Gastrocnemius medialis (tissue), 4 donors: ENCODE measurements at regions not wholly inside any gene's neighbourhood (a gene's known extent, or its start where the extent isn't known, plus 50 kb on each side); places are given as distances from the start of the nearest gene placed in this dataset.

Experiments
- POLR2A ChIP-seq, 2 donors: fragments of 450-650 bp; IDR thresholded peaks; one replicate each; pipeline ENCODE4 v1.6.1; 2017; ENCODE audit warnings: antibody characterized with exemption in 2 of 2, mild to moderate bottlenecking in 2 of 2, moderate library complexity in 2 of 2
- TF ChIP-seq, protein P1 (sequence below), 5 experiments: fragments of 450-650 bp in 3 of 5; fragments of 200-600 bp in 2 of 5; sonication (generic) in 2 of 5; IDR thresholded peaks in 4 of 5; conservative IDR thresholded peaks in 1 of 5; 1 replicate in 4 of 5; 2 replicates in 1 of 5; pipeline ENCODE4 v1.5.1; 2016 to 2019; ENCODE audit warnings: antibody characterized with exemption in 5 of 5, mild to moderate bottlenecking in 3 of 5, moderate library complexity in 3 of 5

DNA sequence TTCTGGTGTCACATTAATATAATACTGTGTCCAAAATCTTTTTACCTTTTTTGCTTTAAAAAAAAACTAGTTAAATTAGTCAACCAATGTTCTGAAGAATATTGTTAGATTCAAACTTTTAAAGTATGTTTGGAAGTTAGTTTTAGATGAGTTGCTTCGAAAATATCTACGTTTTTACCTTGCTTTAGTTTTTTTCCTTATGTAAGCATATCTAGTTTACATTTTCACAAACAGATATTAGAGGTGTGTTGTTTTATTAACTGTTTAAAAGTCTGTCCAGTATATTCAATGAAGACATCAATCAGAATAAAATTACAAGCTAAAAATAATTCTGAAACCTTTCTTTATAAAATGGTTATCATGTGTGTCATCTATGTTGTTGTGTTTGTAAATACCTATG, 375.0 kb upstream of the BTBD3 start:
- TF ChIP-seq POLR2A (IDR thresholded peaks at IDR 0.05), result no peak
- TF ChIP-seq, protein P1, sequence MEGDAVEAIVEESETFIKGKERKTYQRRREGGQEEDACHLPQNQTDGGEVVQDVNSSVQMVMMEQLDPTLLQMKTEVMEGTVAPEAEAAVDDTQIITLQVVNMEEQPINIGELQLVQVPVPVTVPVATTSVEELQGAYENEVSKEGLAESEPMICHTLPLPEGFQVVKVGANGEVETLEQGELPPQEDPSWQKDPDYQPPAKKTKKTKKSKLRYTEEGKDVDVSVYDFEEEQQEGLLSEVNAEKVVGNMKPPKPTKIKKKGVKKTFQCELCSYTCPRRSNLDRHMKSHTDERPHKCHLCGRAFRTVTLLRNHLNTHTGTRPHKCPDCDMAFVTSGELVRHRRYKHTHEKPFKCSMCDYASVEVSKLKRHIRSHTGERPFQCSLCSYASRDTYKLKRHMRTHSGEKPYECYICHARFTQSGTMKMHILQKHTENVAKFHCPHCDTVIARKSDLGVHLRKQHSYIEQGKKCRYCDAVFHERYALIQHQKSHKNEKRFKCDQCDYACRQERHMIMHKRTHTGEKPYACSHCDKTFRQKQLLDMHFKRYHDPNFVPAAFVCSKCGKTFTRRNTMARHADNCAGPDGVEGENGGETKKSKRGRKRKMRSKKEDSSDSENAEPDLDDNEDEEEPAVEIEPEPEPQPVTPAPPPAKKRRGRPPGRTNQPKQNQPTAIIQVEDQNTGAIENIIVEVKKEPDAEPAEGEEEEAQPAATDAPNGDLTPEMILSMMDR (IDR thresholded peaks at IDR 0.05 in 4 of 5, conservative IDR thresholded peaks at IDR 0.05 in 1 of 5), result no peak
